ENCODE measurements at regions not wholly inside any gene's neighbourhood (a gene's known extent, or its start where the extent isn't known, plus 50 kb on each side); places are given as distances from the start of the nearest gene placed in this dataset.

GRCh38 chr15:46041905-46042304, 407.1 kb downstream of the SQOR start:
- TF ChIP-seq ZNF263 (CRISPR knock-in tag; IDR thresholded peaks at IDR 0.05) (no peak), ZSCAN5A (CRISPR knock-in tag; IDR thresholded peaks at IDR 0.05; ENCODE audit: borderline replicate concordance) (no peak), HNRNPH1 (optimal IDR thresholded peaks at IDR 0.05; ENCODE audit: low read depth, low read length) (no peak), ZNF883 (CRISPR knock-in tag; IDR thresholded peaks at IDR 0.05; ENCODE audit: not compliant biosample characterization) (no peak), RAD21 (CRISPR knock-in tag; IDR thresholded peaks at IDR 0.05) (no peak), MAZ (IDR thresholded peaks at IDR 0.05; ENCODE audit: borderline replicate concordance, low read depth, low read length) (no peak), MAZ (CRISPR knock-in tag; IDR thresholded peaks at IDR 0.05; ENCODE audit: low read depth) (no peak), WIZ (CRISPR knock-in tag; IDR thresholded peaks at IDR 0.05) (no peak), TBP (CRISPR knock-in tag; IDR thresholded peaks at IDR 0.05) (no peak), SP5 (CRISPR knock-in tag; IDR thresholded peaks at IDR 0.05; ENCODE audit: borderline replicate concordance, low read depth) (no peak), KDM4B (CRISPR knock-in tag; IDR thresholded peaks at IDR 0.05) (no peak), ZNF512 (CRISPR knock-in tag; IDR thresholded peaks at IDR 0.05) (no peak)
- TF ChIP-seq, protein P1, sequence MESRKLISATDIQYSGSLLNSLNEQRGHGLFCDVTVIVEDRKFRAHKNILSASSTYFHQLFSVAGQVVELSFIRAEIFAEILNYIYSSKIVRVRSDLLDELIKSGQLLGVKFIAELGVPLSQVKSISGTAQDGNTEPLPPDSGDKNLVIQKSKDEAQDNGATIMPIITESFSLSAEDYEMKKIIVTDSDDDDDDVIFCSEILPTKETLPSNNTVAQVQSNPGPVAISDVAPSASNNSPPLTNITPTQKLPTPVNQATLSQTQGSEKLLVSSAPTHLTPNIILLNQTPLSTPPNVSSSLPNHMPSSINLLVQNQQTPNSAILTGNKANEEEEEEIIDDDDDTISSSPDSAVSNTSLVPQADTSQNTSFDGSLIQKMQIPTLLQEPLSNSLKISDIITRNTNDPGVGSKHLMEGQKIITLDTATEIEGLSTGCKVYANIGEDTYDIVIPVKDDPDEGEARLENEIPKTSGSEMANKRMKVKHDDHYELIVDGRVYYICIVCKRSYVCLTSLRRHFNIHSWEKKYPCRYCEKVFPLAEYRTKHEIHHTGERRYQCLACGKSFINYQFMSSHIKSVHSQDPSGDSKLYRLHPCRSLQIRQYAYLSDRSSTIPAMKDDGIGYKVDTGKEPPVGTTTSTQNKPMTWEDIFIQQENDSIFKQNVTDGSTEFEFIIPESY (CRISPR knock-in tag; IDR thresholded peaks at IDR 0.05) = no peak
